ENCODE measurements at regions not wholly inside any gene's neighbourhood (a gene's known extent, or its start where the extent isn't known, plus 50 kb on each side); places are given as distances from the start of the nearest gene placed in this dataset.

DNA sequence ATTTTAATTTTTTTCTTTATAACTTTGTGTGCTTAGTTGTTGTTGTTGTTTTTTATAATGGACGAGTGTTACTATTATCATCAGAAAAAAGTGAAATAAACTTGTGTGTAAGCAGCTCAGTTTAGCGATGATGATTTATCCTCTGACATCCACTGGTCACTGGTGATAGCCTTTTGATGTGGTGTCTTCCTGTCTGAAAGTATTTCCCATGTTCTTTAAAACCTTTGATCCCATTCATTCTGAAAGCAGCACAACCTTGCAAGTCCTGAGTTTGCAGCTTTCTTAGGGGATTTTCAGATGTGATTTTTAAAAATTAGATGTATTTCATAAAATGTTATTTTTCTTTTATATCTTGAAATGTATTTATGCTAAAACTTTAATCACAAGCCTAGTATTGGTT lies 85.9 kb upstream of the ZPLD1 start (continued):
- no peak for TF ChIP-seq PRDM2 (tag by site-specific recombination; IDR thresholded peaks at IDR 0.05; ENCODE audit: borderline replicate concordance)
- no peak for TF ChIP-seq ZNF133 (tag by site-specific recombination; IDR thresholded peaks at IDR 0.05)
- TF ChIP-seq YY2 (tag by site-specific recombination; IDR thresholded peaks at IDR 0.05), result no peak
- no peak for TF ChIP-seq ZNF621 (tag by site-specific recombination; IDR thresholded peaks at IDR 0.05)

- Histone ChIP-seq H3K4me1 (ENCODE audit: control insufficient read depth, insufficient read depth, low read length) (no peaks in the 10 kb centered on the region), H3K9me3 (ENCODE audit: control insufficient read depth, insufficient read depth, low read depth, low read length) (no peaks in the 10 kb centered on the region), H3K4me3 (ENCODE audit: low read depth, low read length) (no peak overlapping the region), H3K36me3 (ENCODE audit: control insufficient read depth in 2 of 2, insufficient read depth in 1 of 2, low read length in 2 of 2) (no peaks in the 10 kb centered on the region), H3K27ac (ENCODE audit: extremely low read depth, low read depth, low read length) (no peak overlapping the region)
- CTCF ChIA-PET, result interaction anchor here (0.7 kb wide), 1 partner anchor 183 kb away, joined by 4 read pairs; no protein-coding TSS in a partner anchor
- POLR2A ChIA-PET, result no interaction called here
- TF ChIP-seq ZNF311 (tag by site-specific recombination; IDR thresholded peaks at IDR 0.05; ENCODE audit: borderline replicate concordance), result no peak
- no peak for TF ChIP-seq YY1 (tag by site-specific recombination; IDR thresholded peaks at IDR 0.05)
- TF ChIP-seq ZBTB20 (tag by site-specific recombination; IDR thresholded peaks at IDR 0.05), result no peak
- no peak for TF ChIP-seq KLF16 (tag by site-specific recombination; IDR thresholded peaks at IDR 0.05)
- no peak for TF ChIP-seq PRDM4 (tag by site-specific recombination; IDR thresholded peaks at IDR 0.05)
- TF ChIP-seq ZNF280C (tag by site-specific recombination; IDR thresholded peaks at IDR 0.05), result no peak
- no peak for TF ChIP-seq ZNF112 (tag by site-specific recombination; IDR thresholded peaks at IDR 0.05)
- TF ChIP-seq, protein P1, sequence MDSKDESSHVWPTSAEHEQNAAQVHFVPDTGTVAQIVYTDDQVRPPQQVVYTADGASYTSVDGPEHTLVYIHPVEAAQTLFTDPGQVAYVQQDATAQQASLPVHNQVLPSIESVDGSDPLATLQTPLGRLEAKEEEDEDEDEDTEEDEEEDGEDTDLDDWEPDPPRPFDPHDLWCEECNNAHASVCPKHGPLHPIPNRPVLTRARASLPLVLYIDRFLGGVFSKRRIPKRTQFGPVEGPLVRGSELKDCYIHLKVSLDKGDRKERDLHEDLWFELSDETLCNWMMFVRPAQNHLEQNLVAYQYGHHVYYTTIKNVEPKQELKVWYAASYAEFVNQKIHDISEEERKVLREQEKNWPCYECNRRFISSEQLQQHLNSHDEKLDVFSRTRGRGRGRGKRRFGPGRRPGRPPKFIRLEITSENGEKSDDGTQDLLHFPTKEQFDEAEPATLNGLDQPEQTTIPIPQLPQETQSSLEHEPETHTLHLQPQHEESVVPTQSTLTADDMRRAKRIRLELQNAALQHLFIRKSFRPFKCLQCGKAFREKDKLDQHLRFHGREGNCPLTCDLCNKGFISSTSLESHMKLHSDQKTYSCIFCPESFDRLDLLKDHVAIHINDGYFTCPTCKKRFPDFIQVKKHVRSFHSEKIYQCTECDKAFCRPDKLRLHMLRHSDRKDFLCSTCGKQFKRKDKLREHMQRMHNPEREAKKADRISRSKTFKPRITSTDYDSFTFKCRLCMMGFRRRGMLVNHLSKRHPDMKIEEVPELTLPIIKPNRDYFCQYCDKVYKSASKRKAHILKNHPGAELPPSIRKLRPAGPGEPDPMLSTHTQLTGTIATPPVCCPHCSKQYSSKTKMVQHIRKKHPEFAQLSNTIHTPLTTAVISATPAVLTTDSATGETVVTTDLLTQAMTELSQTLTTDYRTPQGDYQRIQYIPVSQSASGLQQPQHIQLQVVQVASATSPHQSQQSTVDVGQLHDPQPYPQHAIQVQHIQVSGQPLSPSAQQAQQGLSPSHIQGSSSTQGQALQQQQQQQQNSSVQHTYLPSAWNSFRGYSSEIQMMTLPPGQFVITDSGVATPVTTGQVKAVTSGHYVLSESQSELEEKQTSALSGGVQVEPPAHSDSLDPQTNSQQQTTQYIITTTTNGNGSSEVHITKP (tag by site-specific recombination; IDR thresholded peaks at IDR 0.05), result no peak
- no peak for TF ChIP-seq ZNF214 (tag by site-specific recombination; IDR thresholded peaks at IDR 0.05; ENCODE audit: borderline replicate concordance)
Measured at GRCh38 chr3:102353148-102353547, 81.7 kb upstream of the ZPLD1 start.

Measured in HEK293 (cell line).